ENCODE measurements at regions not wholly inside any gene's neighbourhood (a gene's known extent, or its start where the extent isn't known, plus 50 kb on each side); places are given as distances from the start of the nearest gene placed in this dataset.

GRCh38 chr17:43324205-43324893 lies 74.4 kb upstream of the ARL4D start:
- Histone ChIP-seq H3K4me1 (ENCODE audit: low read depth) (no peaks in the 10 kb centered on the region), H3K27me3 (no peaks in the 10 kb centered on the region), H3K4me3 (no peak overlapping the region), H3K9me3 (ENCODE audit: low read depth) (no peaks in the 10 kb centered on the region), H3K36me3 (no peaks in the 10 kb centered on the region), H3K27ac (no peak overlapping the region)
- DNase-seq (ENCODE audit: low read depth in 1 of 2, low spot score in 1 of 2): no peak
- no peak for TF ChIP-seq CTCF (IDR thresholded peaks at IDR 0.05; ENCODE audit: low read depth, low read length)

GRCh38 chr17:43319293-43320124 lies 79.3 kb upstream of the ARL4D start:
- TF ChIP-seq CTCF (IDR thresholded peaks at IDR 0.05; ENCODE audit: low read depth, low read length): no peak
- Histone ChIP-seq H3K27me3 (no peaks in the 10 kb centered on the region), H3K27ac (no peak overlapping the region), H3K9me3 (ENCODE audit: low read depth) (no peaks in the 10 kb centered on the region), H3K4me1 (ENCODE audit: low read depth) (no peaks in the 10 kb centered on the region), H3K36me3 (no peaks in the 10 kb centered on the region), H3K4me3 (no peak overlapping the region)
- DNase-seq (ENCODE audit: low read depth in 1 of 2, low spot score in 1 of 2): no peak

DNA sequence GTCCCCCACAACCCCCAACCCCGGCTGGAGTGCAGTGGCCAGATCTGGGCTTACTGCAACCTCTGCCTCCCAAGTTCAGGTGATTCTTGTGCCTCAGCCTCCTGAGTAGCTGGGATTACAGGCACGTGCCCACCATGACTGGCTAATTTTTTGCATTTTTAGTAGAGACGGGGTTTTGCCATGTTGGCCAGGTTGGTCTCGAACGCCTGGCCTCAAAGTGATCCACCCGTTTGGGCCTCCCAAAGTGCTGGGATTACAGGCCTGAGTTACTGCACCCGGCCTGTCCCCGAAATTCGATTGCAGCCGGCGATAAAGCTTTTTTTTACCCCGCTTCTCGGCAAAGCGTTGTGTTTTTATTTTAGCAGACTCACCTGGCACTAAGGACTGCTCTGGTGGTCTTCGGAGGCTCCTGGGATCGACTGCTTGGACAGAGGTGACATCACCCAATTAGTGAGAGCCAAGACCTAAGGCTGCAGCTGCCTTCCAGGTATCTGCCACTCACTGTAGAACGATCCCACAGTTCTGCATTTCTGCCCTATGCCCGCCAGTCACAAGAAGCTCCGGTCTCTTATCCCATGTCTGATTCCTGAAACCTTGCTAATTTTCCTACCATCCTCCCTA lies 82.2 kb upstream of the ARL4D start:
- Histone ChIP-seq H3K9me3 (ENCODE audit: low read depth) (no peaks in the 10 kb centered on the region), H3K27me3 (no peaks in the 10 kb centered on the region), H3K4me1 (ENCODE audit: low read depth) (no peaks in the 10 kb centered on the region), H3K4me3 (no peak overlapping the region), H3K36me3 (no peaks in the 10 kb centered on the region), H3K27ac (no peak overlapping the region)
- TF ChIP-seq CTCF (IDR thresholded peaks at IDR 0.05; ENCODE audit: low read depth, low read length): no peak
- peak in 1 of 2 donors; percentile 32 for DNase-seq (ENCODE audit: low read depth in 1 of 2, low spot score in 1 of 2)

DNA sequence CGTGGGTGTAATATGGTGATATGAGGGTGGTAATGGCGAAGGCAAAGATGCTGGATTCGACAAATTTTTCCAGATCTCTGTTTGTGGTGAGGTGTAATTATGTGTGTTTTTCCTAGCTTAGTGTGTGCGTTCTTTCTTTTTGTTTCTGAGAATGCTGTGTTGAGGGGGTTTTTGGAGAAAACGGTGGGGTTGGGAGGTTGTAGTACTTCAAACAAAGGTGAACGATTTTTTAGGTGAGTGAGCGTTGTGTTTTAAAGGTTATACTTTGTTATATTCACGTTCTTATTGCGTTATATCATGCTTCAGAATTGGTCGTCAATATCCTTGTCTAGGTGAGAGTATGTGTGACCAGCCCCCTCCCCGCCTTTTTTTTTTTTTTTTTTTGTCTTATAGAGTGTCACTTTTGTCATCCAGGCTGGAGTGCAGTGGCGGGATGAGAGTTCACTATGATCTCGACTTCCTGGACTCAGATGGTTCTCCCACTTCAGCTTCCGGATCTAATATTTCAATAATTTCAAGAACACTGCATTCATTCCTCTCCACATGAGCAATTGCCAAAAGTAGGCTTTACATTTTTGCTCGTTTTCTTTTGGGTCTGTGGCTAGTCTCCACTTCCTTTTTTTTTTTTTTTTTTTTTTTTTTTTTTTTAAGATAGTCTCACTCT lies 82.2 kb upstream of the RNU2-1 start:
- DNase-seq (ENCODE audit: low read depth in 1 of 2, low spot score in 1 of 2): no peak

More for the DNA sequence above, 82.2 kb upstream of the RNU2-1 start:
- Histone ChIP-seq H3K27me3 (no peaks in the 10 kb centered on the region), H3K4me1 (ENCODE audit: low read depth) (no peaks in the 10 kb centered on the region), H3K9me3 (ENCODE audit: low read depth) (no peaks in the 10 kb centered on the region), H3K27ac (no peak overlapping the region), H3K4me3 (no peak overlapping the region), H3K36me3 (no peaks in the 10 kb centered on the region)
- TF ChIP-seq CTCF (IDR thresholded peaks at IDR 0.05; ENCODE audit: low read depth, low read length): no peak

Data from cardiac muscle cell (in vitro differentiated cells and primary cell).